ENCODE measurements at regions not wholly inside any gene's neighbourhood (a gene's known extent, or its start where the extent isn't known, plus 50 kb on each side); places are given as distances from the start of the nearest gene placed in this dataset.

DNA sequence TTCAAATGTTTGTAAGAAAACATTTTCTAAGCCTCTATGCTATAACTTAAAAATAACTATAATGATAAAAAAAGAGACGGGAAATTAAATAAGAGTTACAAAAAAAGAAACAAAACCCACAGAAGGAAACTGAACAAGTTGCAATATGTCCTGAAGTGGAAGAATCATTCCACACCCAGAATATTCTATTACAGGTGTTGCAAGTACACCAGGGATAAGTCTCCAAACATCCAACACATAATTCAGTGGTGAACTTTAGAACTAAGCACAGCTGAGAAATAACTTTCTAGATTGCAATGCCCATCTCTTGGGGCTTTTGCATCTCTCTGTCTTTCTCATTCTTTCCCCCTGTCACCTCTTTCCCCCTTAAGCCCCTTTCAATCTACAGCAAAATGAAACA, 325.2 kb downstream of the BRINP1 start:
- no peak for DNase-seq (ENCODE audit: extremely low read depth in 1 of 2, low read depth in 1 of 2)

- no peak for DNase-seq (ENCODE audit: extremely low read depth in 1 of 2, low read depth in 1 of 2)
Observed at GRCh38 chr9:119044806-119045205, 324.4 kb downstream of the BRINP1 start.

- no peak for DNase-seq (ENCODE audit: extremely low read depth in 1 of 2, low read depth in 1 of 2)
Observed at GRCh38 chr9:119047513-119048307, 321.5 kb downstream of the BRINP1 start.

DNA sequence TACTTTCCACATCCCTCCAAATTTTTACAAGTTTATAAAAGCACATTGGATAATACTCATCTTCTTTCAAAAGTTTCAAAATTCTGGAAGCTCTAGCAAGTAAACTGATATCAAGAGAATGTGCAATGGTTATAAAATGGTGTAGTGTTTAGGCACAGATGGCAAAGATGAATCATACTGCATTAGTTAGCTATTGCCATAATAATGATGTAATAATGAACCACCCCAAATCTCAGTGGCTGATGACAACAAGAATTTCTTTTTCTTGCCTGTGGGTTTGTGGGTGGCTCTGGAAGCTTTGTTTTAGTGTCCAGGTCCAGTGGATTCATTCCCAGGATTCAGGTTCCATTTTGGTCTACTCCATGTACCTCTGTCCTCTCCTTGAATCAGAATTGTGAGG, 319.0 kb downstream of the BRINP1 start:
- DNase-seq (ENCODE audit: extremely low read depth in 1 of 2, low read depth in 1 of 2): no peak

DNA sequence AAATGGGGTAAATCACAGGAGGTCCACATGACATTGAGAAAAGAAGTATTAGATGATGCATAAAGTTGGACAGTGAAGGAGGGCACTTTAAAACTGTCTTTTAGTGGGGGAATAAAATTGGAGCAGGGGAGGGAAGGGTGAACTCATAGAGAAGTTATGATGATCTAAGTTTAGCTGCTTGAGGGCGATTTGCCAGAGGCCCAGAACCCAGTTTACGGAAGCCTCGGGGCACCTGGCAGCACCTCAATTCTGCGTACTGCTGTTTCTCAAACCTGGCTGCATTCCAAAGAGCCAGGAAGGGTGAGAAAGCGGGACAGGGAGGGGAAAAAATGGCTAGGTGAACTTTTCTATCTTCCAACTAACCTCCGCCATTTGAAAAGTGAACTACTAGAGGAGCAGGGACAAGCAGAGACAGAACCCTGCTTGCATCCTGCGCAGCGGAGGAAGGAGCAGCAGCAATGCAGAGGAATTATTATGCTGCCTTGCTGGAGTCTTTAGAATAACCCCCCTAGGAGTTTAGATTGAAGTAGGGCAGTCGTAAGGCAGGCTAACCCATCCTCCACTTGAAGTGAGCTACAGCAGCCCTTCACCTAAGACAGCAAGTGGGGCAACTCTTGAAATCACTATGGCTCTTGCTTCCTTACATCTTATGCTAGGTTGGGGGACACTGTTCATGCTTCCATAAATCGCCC, 316.8 kb downstream of the BRINP1 start:
- no peak for DNase-seq (ENCODE audit: extremely low read depth in 1 of 2, low read depth in 1 of 2)

DNA sequence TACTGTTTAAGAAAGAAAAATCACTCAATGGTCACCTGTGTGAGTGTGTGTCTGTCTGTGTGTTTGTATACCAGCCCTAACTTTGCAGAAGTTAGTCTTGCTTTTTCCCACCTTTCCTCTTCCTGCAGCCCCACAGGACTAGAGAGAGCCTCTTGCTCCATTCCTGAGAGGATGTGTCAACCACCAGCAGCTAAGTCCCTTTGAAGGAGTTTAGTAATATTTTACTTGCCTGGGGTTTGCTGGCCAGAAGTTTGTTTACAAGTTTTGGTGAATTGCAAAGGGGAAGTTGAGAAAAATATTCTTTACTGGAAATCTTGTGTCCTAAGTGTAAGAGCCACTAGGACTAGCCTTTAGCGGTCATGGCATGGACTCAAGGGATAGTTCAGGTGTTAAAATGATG, 316.2 kb downstream of the BRINP1 start:
- DNase-seq (ENCODE audit: extremely low read depth in 1 of 2, low read depth in 1 of 2): no peak

DNA sequence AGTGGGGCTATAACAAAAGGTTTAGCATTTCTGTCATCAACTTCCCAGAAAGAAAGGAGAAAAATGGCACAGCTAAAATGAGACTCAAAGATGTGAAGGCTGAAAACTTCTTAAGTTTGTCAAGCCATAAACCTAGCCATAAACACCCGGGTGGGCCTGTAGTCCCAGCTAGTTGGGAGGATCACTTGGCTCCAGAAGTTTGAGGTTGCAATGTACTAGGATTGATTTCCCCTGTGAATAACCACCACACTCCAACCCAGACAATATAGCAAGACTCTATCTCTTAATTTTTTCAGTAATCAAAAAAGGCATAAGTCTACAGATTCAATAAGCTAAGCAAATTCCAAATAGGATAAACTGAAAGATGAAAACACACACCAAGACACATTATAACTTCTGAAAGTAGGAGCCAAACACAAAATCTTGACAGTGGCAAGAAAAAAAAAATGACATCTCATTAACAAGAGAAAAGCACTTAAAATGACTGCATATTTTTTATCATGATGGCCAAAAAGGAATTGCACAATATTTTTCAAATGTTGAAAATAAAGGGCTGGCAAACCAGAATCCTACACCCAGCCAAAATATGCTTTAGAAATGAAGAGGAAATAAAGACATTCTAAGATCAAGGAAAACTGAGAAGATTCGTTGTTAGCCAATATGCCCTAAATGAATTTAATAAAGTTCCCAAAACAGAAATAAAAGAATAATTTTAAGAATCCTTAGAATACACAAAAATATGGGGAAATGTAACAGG, 308.4 kb downstream of the BRINP1 start:
- no peak for DNase-seq (ENCODE audit: extremely low read depth in 1 of 2, low read depth in 1 of 2)

GRCh38 chr9:119071636-119072035, 297.6 kb downstream of the BRINP1 start:
- DNase-seq (ENCODE audit: extremely low read depth in 1 of 2, low read depth in 1 of 2): no peak

DNA sequence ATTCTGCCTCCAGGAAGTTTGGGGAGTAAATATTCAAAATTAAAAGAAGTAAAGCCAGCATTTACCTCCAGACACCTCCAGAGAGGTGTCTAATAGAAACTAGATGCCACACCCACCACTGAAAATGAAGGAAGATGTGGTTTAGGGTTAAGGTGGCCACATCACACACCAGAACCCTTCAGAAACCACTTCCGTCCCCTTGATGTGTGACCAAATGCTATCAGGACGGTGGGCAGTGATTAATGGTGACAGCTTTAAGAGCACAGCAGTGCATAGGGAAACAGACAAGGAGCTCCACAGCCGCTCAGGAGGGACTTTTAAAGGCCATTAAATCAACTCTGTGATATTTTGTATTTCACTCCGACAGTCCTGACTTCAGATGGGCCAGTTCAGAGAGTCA, 295.2 kb downstream of the BRINP1 start:
- DNase-seq (ENCODE audit: extremely low read depth in 1 of 2, low read depth in 1 of 2): no peak

DNA sequence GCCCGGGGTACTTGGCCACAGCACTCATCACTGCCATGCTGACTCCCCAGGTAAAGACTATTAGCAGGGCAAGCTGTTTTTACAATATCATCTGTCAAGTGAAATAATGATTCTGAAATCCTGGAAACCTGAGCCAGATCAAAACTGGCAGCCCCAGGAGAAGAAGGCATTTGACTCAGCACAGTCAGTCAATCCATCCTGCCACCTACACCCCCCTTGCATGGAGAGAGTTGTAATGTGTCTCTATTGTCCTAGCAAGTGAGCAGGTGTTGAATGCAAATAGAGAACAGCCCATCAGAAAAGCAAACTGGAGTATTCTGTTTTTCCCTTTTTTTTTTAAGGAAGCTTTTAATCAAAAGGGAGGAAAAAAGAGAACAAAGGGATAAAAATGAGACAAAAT, 291.2 kb downstream of the BRINP1 start:
- no peak for DNase-seq (ENCODE audit: extremely low read depth in 1 of 2, low read depth in 1 of 2)

- no peak for DNase-seq (ENCODE audit: extremely low read depth in 1 of 2, low read depth in 1 of 2)
Observed at GRCh38 chr9:119083673-119084072, 285.6 kb downstream of the BRINP1 start.

GRCh38 chr9:119086590-119086989, 282.6 kb downstream of the BRINP1 start:
- no peak for DNase-seq (ENCODE audit: extremely low read depth in 1 of 2, low read depth in 1 of 2)

DNA sequence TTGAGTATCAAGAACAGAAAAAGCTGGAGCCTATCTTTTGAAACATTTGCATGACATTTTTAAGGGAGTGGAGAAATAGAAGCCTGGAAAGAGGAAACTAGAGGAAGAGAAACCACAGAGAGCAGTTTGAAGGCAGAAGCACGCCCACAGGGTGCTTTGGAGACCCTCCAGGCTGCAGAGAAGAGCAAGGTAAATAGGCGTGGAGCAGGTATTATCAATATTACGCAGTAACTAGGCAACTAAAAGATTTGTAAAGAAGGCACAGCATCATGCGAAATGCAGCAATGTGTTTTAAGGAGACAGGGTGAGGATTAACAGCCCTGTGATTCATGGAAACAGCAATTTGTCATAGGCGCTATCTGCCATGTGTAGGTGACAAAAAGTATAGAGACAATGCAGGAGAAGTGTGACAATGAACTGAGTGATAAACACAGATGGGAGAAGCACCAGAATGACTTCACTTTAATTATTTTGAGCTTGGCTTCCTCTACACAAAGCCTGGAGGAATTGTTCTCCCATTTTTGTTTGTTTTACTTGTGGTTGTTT, 281.2 kb downstream of the BRINP1 start:
- no peak for DNase-seq (ENCODE audit: extremely low read depth in 1 of 2, low read depth in 1 of 2)

GRCh38 chr9:119091074-119091473, 278.2 kb downstream of the BRINP1 start:
- no peak for DNase-seq (ENCODE audit: extremely low read depth in 1 of 2, low read depth in 1 of 2)

DNA sequence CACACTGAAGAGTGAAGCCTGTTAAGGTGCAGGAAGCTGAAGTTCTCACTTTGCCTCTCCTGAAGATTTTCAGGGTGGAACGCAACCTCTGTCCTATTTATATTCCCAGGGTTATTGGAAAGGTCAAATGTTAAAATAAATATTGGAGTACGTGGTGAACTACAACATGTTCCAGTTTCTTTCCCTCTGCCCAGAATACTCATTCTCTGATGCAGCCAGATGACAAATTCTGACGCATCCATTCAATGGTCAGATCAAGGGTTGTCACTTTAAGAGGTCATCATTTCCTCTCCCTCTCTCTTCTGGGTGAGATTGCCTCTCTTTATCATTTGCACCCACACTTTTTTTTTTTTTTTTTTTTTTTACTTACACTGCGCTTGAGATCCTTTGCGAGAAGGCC, 277.1 kb downstream of the BRINP1 start:
- no peak for DNase-seq (ENCODE audit: extremely low read depth in 1 of 2, low read depth in 1 of 2)

DNA sequence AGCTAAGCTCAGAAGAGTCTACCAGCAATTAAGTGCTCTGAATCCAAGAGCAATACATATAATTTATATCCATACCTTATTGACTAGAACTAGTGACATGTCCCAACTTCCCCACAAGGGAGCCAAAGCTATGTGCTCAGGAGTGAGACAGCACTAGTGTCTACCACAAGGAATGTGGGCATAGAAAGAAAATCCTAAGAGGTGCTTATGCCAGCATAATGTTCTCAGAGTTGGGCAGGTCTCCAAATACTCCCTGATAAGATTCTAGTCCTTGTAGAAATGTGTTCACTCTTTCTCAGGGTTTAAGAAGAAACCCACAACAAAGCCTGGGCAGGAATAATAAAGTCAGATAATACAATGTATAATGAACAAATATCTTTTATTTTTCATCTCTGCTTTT, 275.1 kb downstream of the BRINP1 start:
- DNase-seq (ENCODE audit: extremely low read depth in 1 of 2, low read depth in 1 of 2): no peak

GRCh38 chr9:119095072-119095471, 274.2 kb downstream of the BRINP1 start:
- DNase-seq (ENCODE audit: extremely low read depth in 1 of 2, low read depth in 1 of 2): no peak

DNA sequence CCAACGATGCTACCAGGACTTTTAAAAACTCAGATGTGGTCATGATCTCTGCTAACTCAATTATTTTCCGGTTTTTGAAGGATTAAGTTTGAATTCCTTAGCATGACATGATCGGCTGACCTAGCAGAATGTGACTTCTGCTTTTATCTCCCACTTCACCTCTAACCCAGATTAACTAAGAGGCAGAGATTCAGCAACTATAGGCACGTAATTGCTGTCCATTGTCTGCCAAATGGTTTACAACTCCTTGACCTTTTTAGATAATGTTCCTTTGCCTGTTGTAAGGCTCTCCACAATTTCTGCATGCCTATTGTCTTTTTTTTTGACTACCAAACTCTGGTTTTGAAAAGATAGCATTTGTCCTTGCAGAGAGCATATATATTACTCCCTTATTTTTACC, 268.2 kb downstream of the BRINP1 start:
- no peak for DNase-seq (ENCODE audit: extremely low read depth in 1 of 2, low read depth in 1 of 2)

DNA sequence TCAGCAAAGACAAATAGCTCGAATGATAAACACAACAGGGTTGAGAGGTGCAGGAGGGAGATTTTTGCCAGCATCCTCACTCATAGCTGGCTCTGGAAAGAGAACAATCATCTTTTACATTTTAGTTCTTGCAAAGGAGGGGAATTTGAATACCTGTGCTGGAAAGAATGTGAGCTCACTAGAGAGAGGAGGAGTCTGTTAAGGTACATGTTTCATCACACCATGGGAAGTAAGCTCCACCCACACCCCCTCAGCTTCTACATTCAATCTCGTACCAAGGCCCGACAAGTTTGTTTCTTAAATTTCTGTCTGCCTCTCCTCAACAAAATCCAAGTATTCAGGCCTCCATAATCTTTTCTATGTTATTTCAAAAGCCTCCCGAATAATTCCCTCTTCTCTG, 254.6 kb downstream of the BRINP1 start:
- DNase-seq (ENCODE audit: extremely low read depth in 1 of 2, low read depth in 1 of 2): no peak

All from stimulated activated CD8-positive, alpha-beta memory T cell treated with anti-CD3 and anti-CD28 coated beads, Interleukin-7, amount 100 ng/mL, for 48 hours (primary cell).